ENCODE measurements at regions not wholly inside any gene's neighbourhood (a gene's known extent, or its start where the extent isn't known, plus 50 kb on each side); places are given as distances from the start of the nearest gene placed in this dataset.

GRCh38 chr6:167742719-167743303, 83.9 kb upstream of the AFDN start:
- TF ChIP-seq CTCF (tag by site-specific recombination; IDR thresholded peaks at IDR 0.05) (no peak), ZNF558 (tag by site-specific recombination; IDR thresholded peaks at IDR 0.05) (no peak)
